ENCODE measurements at regions not wholly inside any gene's neighbourhood (a gene's known extent, or its start where the extent isn't known, plus 50 kb on each side); places are given as distances from the start of the nearest gene placed in this dataset.
"Not testable (repeated sequence)": the region's sequence is repeated elsewhere in the genome, so short reads cannot be mapped to it uniquely, and the experiment has no call there.

- Mint-ChIP-seq H3K9me3 (no peaks in the 10 kb centered on the region), H3K27ac (peak overlapping the region; percentile 61 to 75 (median 63)), H3K4me1 (peaks cover 55% of the 10 kb centered on the region), H3K4me3 (peak overlapping the region; percentile 67 to 76 (median 72)), H3K27me3 (ENCODE audit: low read depth) (peaks cover 17% of the 10 kb centered on the region), H3K36me3 (ENCODE audit: low read depth) (no peaks in the 10 kb centered on the region)
- TF ChIP-seq CTCF (IDR thresholded peaks at IDR 0.05; ENCODE audit: unreplicated experiment in 3 of 3) = no peak
Observed at GRCh38 chr18:10131460-10132395, 217.9 kb downstream of the VAPA start.

- H3K4me3 Mint-ChIP-seq = no peak overlapping the region
- no peaks in the 10 kb centered on the region for H3K36me3 Mint-ChIP-seq (ENCODE audit: low read depth)
- no peak for TF ChIP-seq CTCF (IDR thresholded peaks at IDR 0.05; ENCODE audit: unreplicated experiment in 3 of 3)
- peak overlapping the region in 2 of 3 experiments; percentile 56 to 61 for H3K27ac Mint-ChIP-seq
- no peaks in the 10 kb centered on the region for H3K9me3 Mint-ChIP-seq
- peaks cover 12% of the 10 kb centered on the region for H3K27me3 Mint-ChIP-seq (ENCODE audit: low read depth)
- H3K4me1 Mint-ChIP-seq = peaks cover 58% of the 10 kb centered on the region
Observed at GRCh38 chr18:10133516-10133915, 219.7 kb downstream of the VAPA start.

- Mint-ChIP-seq H3K4me1 (peaks cover 53% of the 10 kb centered on the region), H3K36me3 (ENCODE audit: low read depth) (no peaks in the 10 kb centered on the region), H3K27me3 (ENCODE audit: low read depth) (peaks cover 12% of the 10 kb centered on the region), H3K4me3 (no peak overlapping the region), H3K9me3 (no peaks in the 10 kb centered on the region), H3K27ac (no peak overlapping the region)
- TF ChIP-seq CTCF (IDR thresholded peaks at IDR 0.05; ENCODE audit: unreplicated experiment in 3 of 3) = no peak
Observed at GRCh38 chr18:10134204-10134603, 220.4 kb downstream of the VAPA start.

- peaks cover 51% of the 10 kb centered on the region for H3K4me1 Mint-ChIP-seq
- not testable (repeated sequence) for H3K36me3 Mint-ChIP-seq (ENCODE audit: low read depth); H3K9me3 Mint-ChIP-seq; H3K27ac Mint-ChIP-seq; H3K4me3 Mint-ChIP-seq
- H3K27me3 Mint-ChIP-seq (ENCODE audit: low read depth) = peaks cover 15% of the 10 kb centered on the region
Observed at GRCh38 chr18:10134749-10135148, 220.9 kb downstream of the VAPA start.

GRCh38 chr18:10135302-10135926 is 221.6 kb downstream of the VAPA start:
- Mint-ChIP-seq H3K4me1 (peaks cover 53% of the 10 kb centered on the region), H3K36me3 (ENCODE audit: low read depth) (no peaks in the 10 kb centered on the region), H3K27ac (no peak overlapping the region), H3K9me3 (no peaks in the 10 kb centered on the region), H3K27me3 (ENCODE audit: low read depth) (peaks cover 18% of the 10 kb centered on the region), H3K4me3 (no peak overlapping the region)
- TF ChIP-seq CTCF (IDR thresholded peaks at IDR 0.05; ENCODE audit: unreplicated experiment in 3 of 3) = no peak

GRCh38 chr18:10138719-10139118 is 224.9 kb downstream of the VAPA start:
- H3K27ac Mint-ChIP-seq = no peak overlapping the region
- no peak for TF ChIP-seq CTCF (IDR thresholded peaks at IDR 0.05; ENCODE audit: unreplicated experiment in 3 of 3)
- H3K36me3 Mint-ChIP-seq (ENCODE audit: low read depth) = no peaks in the 10 kb centered on the region
- peaks cover 52% of the 10 kb centered on the region for H3K4me1 Mint-ChIP-seq
- H3K9me3 Mint-ChIP-seq = no peaks in the 10 kb centered on the region
- no peak overlapping the region for H3K4me3 Mint-ChIP-seq
- H3K27me3 Mint-ChIP-seq (ENCODE audit: low read depth) = peaks cover 14% of the 10 kb centered on the region

Measured in nephron (organoid).